Heart left ventricle (tissue), 16 donors: ENCODE measurements at regions not wholly inside any gene's neighbourhood (a gene's known extent, or its start where the extent isn't known, plus 50 kb on each side); places are given as distances from the start of the nearest gene placed in this dataset.

Experiments
- ATAC-seq, 4 donors: fragments of 200-7000 bp; cut with Tn5 transposase; one replicate each; pipeline ENCODE4 v1.9.1; 2020 to 2022; ENCODE audit warnings: moderate library complexity in 4 of 4, mild to moderate bottlenecking in 3 of 4, moderate number of reproducible peaks in 1 of 4
- DNase-seq, 5 donors: peaks; one replicate each; pipeline ENCODE4 v3.0.0-alpha.2; 2020
- H3K27ac ChIP-seq, 12 donors: fragments of 200-600 bp; sonication (generic) in 4 of 12; one replicate each; pipeline versions ENCODE4 v1.5.0 to v1.8.0; 2016 to 2022; ENCODE audit warnings: mild to moderate bottlenecking in 2 of 12
- H3K27me3 ChIP-seq, 9 donors: fragments of 200-600 bp; sonication (generic) in 2 of 9; one replicate each; pipeline versions ENCODE4 v1.5.1 to v1.8.0; 2016 to 2022; ENCODE audit warnings: mild to moderate bottlenecking in 3 of 9
- H3K36me3 ChIP-seq, 9 donors: fragments of 200-600 bp; sonication (generic) in 2 of 9; one replicate each; pipeline versions ENCODE4 v1.5.0 to v1.8.0; 2018 to 2022; ENCODE audit warnings: mild to moderate bottlenecking in 2 of 9
- H3K4me1 ChIP-seq, 12 donors: fragments of 200-600 bp; sonication (generic) in 4 of 12; one replicate each; pipeline versions ENCODE4 v1.5.0 to v1.8.0; 2016 to 2022; ENCODE audit warnings: mild to moderate bottlenecking in 3 of 12
- H3K4me3 ChIP-seq, 12 donors: fragments of 200-600 bp; sonication (generic) in 4 of 12; one replicate each; pipeline versions ENCODE4 v1.5.0 to v1.8.0; 2017 to 2022; ENCODE audit warnings: mild to moderate bottlenecking in 9 of 12, moderate library complexity in 4 of 12
- H3K9me3 ChIP-seq, 12 donors: fragments of 200-600 bp; sonication (generic) in 4 of 12; one replicate each; pipeline versions ENCODE4 v1.5.0 to v1.8.0; 2016 to 2022; ENCODE audit warnings: mild to moderate bottlenecking in 1 of 12
- POLR2A ChIP-seq, 2 donors: fragments of 450-650 bp; IDR thresholded peaks; one replicate each; pipeline ENCODE4 v1.6.1; 2017; ENCODE audit warnings: antibody characterized with exemption in 2 of 2, mild to moderate bottlenecking in 2 of 2, moderate library complexity in 2 of 2
- WGBS, 4 donors: extraction: QIAGEN DNeasy Blood & Tissue Kit in 2 of 4; methylation state at CpG; one replicate each; pipeline versions ENCODE4 v1.1.5 to v1.1.7; 2013 to 2018; 5-methylcytosine and 5-hydroxymethylcytosine counted together
- intact Hi-C, 10 donors: fragments of 100-400 bp; cut with DNase I; formaldehyde crosslinking; loops; one replicate each; pipeline versions ENCODE4 v1.11.1 to v1.14.2; 2022
- TF ChIP-seq, protein P1 (sequence below), 12 donors: fragments of 200-600 bp; sonication (generic) in 4 of 12; IDR thresholded peaks; one replicate each; pipeline versions ENCODE4 v1.5.0 to v1.8.0; 2018 to 2022; ENCODE audit warnings: antibody characterized with exemption in 12 of 12, mild to moderate bottlenecking in 5 of 12
- donor health status: ischemic (EF 13 %, LVEDD 7.1; RV severe dilation, severe dysfunction).
- donor health status: healthy with polysubstance abuse.
- donor health status: DM: no; HTN: yes; CAD: no.
- donor health status: DM: no; HTN: no; CAD: no.
- donor health status: ischemic (EF 25% LVEDD 6.9; RV normal size, moderate dysfunction).
- donor health status: ischemic (EF 25% LVEDD 5.7; RV mildly dilated, moderate dysfunction).
- donor health status: healthy.
- donor health status: DM: yes; HTN: yes; CAD: no.
- donor health status: ischemic (EF 35%, LVEDD 5.7; RV mildly dilated, moderate dysfunction).
- donor health status: nonischemic (EF 11% LVEDD 7.7; RV severe dilation, severe dysfunction).
- donor health status: DM: yes; HTN: yes; CAD: no.
- donor health status: PGD.
- donor health status: ischemic (EF 29% LVEDD 5.4; RV normal size, mild dysfunction).
- donor health status: nonischemic (EF 23%, LVEDD 6.1; RV moderate dilation, normal function).

DNA sequence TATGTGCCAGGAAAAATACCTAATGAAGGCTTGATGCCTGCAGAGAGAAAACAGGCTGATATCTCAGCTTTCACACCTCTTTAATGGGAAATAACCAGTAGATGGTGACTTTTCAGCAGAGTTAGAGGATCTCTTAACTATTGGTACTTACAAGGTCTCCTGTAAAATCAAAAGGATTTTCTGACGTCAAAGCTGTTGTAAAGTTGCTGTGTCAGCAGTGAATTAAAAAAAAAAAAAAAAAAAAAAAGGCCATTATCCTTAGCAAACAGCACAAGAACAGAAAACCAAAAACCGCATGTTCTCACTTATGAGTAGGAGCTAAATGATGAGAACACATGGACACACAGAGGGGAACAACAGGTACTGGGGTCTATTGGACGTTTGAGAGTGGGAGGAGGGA is 349.1 kb downstream of the AMY1C start:
- DNase-seq (no peak), ATAC-seq (no peak)
- Histone ChIP-seq H3K9me3 (no peaks in the 10 kb centered on the region), H3K36me3 (no peaks in the 10 kb centered on the region), H3K4me1 (no peaks in the 10 kb centered on the region), H3K27me3 (no peaks in the 10 kb centered on the region), H3K4me3 (no peak overlapping the region), H3K27ac (no peak overlapping the region)
- no peak for TF ChIP-seq POLR2A (IDR thresholded peaks at IDR 0.05)
- TF ChIP-seq, protein P1, sequence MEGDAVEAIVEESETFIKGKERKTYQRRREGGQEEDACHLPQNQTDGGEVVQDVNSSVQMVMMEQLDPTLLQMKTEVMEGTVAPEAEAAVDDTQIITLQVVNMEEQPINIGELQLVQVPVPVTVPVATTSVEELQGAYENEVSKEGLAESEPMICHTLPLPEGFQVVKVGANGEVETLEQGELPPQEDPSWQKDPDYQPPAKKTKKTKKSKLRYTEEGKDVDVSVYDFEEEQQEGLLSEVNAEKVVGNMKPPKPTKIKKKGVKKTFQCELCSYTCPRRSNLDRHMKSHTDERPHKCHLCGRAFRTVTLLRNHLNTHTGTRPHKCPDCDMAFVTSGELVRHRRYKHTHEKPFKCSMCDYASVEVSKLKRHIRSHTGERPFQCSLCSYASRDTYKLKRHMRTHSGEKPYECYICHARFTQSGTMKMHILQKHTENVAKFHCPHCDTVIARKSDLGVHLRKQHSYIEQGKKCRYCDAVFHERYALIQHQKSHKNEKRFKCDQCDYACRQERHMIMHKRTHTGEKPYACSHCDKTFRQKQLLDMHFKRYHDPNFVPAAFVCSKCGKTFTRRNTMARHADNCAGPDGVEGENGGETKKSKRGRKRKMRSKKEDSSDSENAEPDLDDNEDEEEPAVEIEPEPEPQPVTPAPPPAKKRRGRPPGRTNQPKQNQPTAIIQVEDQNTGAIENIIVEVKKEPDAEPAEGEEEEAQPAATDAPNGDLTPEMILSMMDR (IDR thresholded peaks at IDR 0.05), result no peak
- intact Hi-C loops, result no loop called here
- 53 to 59% (median 56%) methylated on average over 3 of the region's 3 CpGs for WGBS, 4 donors

DNA sequence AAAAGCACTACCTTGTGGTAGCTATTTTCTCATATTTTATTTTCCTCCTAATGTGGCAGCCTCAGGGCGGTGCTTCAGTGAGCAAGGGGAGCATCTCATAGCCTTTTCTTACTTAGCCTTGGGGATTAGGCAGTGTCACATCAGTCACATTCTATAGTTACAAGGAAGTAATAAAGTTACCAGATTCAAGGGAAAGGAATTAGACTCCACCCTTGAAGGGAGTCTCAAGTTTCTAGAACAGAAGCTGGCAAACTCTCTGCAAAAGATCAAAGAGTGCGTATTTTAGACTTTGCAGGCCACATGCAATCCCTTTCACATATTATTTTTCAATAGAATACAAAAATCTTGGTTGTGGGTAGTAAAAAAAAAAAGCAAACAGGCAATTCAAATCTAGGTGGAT is 350.4 kb downstream of the AMY1C start:
- no peak for ATAC-seq
- DNase-seq, result no peak
- intact Hi-C loops, result no loop called here

DNA sequence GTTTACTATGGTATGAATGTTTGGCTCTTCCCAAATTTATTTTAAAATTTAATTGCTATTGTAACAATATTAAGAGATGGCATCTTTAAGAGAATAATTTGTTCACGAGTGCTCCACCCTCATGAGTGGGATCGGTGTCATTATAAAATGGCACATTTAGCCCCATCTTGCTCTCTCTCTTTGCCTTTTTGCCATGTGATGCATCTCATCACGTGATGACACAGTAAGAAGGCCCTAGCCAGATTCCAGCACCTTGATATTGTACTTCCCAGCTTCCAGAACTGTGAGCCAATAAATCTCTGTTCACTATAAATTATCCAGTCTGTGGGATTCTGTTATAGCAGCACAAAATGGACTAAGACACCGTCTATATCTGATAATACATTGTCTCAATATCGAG is 355.8 kb downstream of the AMY1C start:
- no peaks in the 10 kb centered on the region for H3K4me1 ChIP-seq
- no peak overlapping the region for H3K27ac ChIP-seq
- H3K9me3 ChIP-seq, result no peaks in the 10 kb centered on the region
- intact Hi-C loops, result no loop called here
- H3K4me3 ChIP-seq, result no peak overlapping the region
- ATAC-seq (no peak), DNase-seq (no peak)
- 68 to 74% (median 71%) methylated on average over 5 of the region's 5 CpGs for WGBS, 4 donors
- no peaks in the 10 kb centered on the region for H3K36me3 ChIP-seq
- TF ChIP-seq POLR2A (IDR thresholded peaks at IDR 0.05), result no peak
- TF ChIP-seq, protein P1 (IDR thresholded peaks at IDR 0.05), result no peak
- no peaks in the 10 kb centered on the region for H3K27me3 ChIP-seq

More for the DNA sequence above, 350.4 kb downstream of the AMY1C start:
- Histone ChIP-seq H3K4me3 (no peak overlapping the region), H3K36me3 (no peaks in the 10 kb centered on the region), H3K27ac (no peak overlapping the region), H3K4me1 (no peaks in the 10 kb centered on the region), H3K27me3 (no peaks in the 10 kb centered on the region), H3K9me3 (no peaks in the 10 kb centered on the region)
- TF ChIP-seq POLR2A (IDR thresholded peaks at IDR 0.05), result no peak
- TF ChIP-seq, protein P1 (IDR thresholded peaks at IDR 0.05), result no peak
- WGBS, 4 donors, result 81 to 87% (median 86%) methylated on average over 2 of the region's 2 CpGs

DNA sequence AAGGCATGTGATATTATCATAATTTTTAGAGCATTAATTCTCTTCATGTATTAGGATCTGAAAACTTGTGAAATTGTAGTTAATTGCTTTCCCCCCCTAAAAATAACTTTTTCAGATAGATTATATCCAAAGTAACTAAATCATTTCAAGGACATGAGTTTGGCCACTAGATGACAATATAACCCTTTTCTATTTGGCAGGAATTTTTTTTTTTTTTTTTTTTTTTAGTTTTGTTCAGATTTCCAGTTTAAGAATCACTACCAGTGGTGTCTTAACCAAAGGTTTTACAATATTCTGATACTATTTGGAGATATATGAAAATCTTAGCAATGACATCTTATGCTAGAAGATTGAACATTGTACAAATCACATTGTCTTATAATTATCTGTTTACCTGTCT is 370.8 kb downstream of the AMY1C start:
- ATAC-seq, result no peak
- no peak overlapping the region for H3K27ac ChIP-seq
- no peaks in the 10 kb centered on the region for H3K36me3 ChIP-seq
- intact Hi-C loops, result no loop called here
- no peaks in the 10 kb centered on the region for H3K27me3 ChIP-seq
- TF ChIP-seq, protein P1 (IDR thresholded peaks at IDR 0.05), result no peak
- TF ChIP-seq POLR2A (IDR thresholded peaks at IDR 0.05), result no peak
- no peaks in the 10 kb centered on the region for H3K9me3 ChIP-seq
- no peak for DNase-seq
- no peaks in the 10 kb centered on the region for H3K4me1 ChIP-seq
- H3K4me3 ChIP-seq, result no peak overlapping the region
